Neural cell (in vitro differentiated cells): ENCODE measurements at regions not wholly inside any gene's neighbourhood (a gene's known extent, or its start where the extent isn't known, plus 50 kb on each side); places are given as distances from the start of the nearest gene placed in this dataset.

Experiments used
- H2AFZ ChIP-seq: fragments of 200-600, 300-800 bp; sonication (generic), shearing (Covaris generic); 2 replicates; pipeline ENCODE4 v1.6.0; 2014; ENCODE audit warnings: low read depth, mild to moderate bottlenecking, antibody characterized with exemption, low read length, moderate library complexity
- H3F3A ChIP-seq: fragments of 200-600 bp; shearing (Covaris generic); 2 replicates; pipeline ENCODE4 v1.6.1; 2016; ENCODE audit warnings: mild to moderate bottlenecking, moderate library complexity, mixed read lengths, antibody characterized with exemption, low read length; ENCODE audit not compliant: insufficient read depth, poor library complexity, severe bottlenecking
- H3K27ac ChIP-seq: fragments of 200-600, 300-800 bp; sonication (generic), shearing (Covaris generic); 2 replicates; pipeline ENCODE4 v1.5.1; 2014; ENCODE audit warnings: mild to moderate bottlenecking, low read length, moderate library complexity
- H3K27me3 ChIP-seq: fragments of 300-800, 200-600 bp; sonication (generic), shearing (Covaris generic); 2 replicates; pipeline ENCODE4 v1.6.0; 2014; ENCODE audit warnings: mild to moderate bottlenecking, low read depth, low read length, moderate library complexity; ENCODE audit not compliant: insufficient read depth
- H3K36me3 ChIP-seq: fragments of 300-800, 200-600 bp; sonication (generic), shearing (Covaris generic); 2 replicates; pipeline ENCODE4 v1.5.1; 2014; ENCODE audit warnings: mild to moderate bottlenecking, antibody characterized with exemption, low read length, moderate library complexity; ENCODE audit not compliant: insufficient read depth
- H3K4me2 ChIP-seq: fragments of 300-800, 200-600 bp; sonication (generic), shearing (Covaris generic); 2 replicates; pipeline ENCODE4 v1.6.0; 2014; ENCODE audit warnings: mild to moderate bottlenecking, low read length
- H3K4me3 ChIP-seq: fragments of 300-800, 200-600 bp; sonication (generic), shearing (Covaris generic); 2 replicates; pipeline ENCODE4 v1.5.1; 2014; ENCODE audit warnings: mild to moderate bottlenecking, low read length, moderate library complexity
- H3K79me2 ChIP-seq: fragments of 200-600 bp; shearing (Covaris generic); replicated peaks from 2 replicates; pipeline ENCODE4 v1.6.0; 2014; ENCODE audit warnings: mild to moderate bottlenecking, low read length, moderate library complexity; ENCODE audit not compliant: insufficient read depth
- H3K9ac ChIP-seq: fragments of 300-800, 200-600 bp; sonication (generic), shearing (Covaris generic); 2 replicates; pipeline ENCODE4 v1.6.1; 2016; ENCODE audit warnings: mild to moderate bottlenecking, low read length, mixed read lengths
- H3K9me2 ChIP-seq: fragments of 200-600 bp; shearing (Covaris generic); 2 replicates; pipeline ENCODE4 v1.6.1; 2016; ENCODE audit warnings: mild to moderate bottlenecking, low read length, mixed read lengths; ENCODE audit not compliant: insufficient read depth
- H3K9me3 ChIP-seq: fragments of 200-600, 300-800 bp; sonication (generic), shearing (Covaris generic); 2 replicates; pipeline ENCODE4 v1.6.1; 2016; ENCODE audit warnings: mild to moderate bottlenecking, mixed run types, low read length, moderate library complexity, mixed read lengths
- H4K20me1 ChIP-seq: fragments of 200-600 bp; shearing (Covaris generic); 2 replicates; pipeline ENCODE4 v1.6.1; 2016; ENCODE audit warnings: mild to moderate bottlenecking, mixed run types; ENCODE audit not compliant: insufficient read depth
- EP300 ChIP-seq: fragments of 450-650 bp; conservative IDR thresholded peaks from 2 replicates; pipeline ENCODE4 v1.6.1; 2014; ENCODE audit warnings: antibody characterized with exemption, mild to moderate bottlenecking, moderate library complexity; ENCODE audit not compliant: poor library complexity, severe bottlenecking
- EZH2 ChIP-seq: fragments of 200-600, 300-800 bp; shearing (Covaris generic), sonication (generic); IDR thresholded peaks from 2 replicates; pipeline ENCODE4 v1.6.1; 2014; ENCODE audit warnings: antibody characterized with exemption, low read length, borderline replicate concordance, mild to moderate bottlenecking; ENCODE audit not compliant: insufficient read depth, poor library complexity, severe bottlenecking
- MXI1 ChIP-seq: fragments of 450-650 bp; conservative IDR thresholded peaks from 2 replicates; pipeline ENCODE4 v1.6.1; 2014; ENCODE audit warnings: antibody characterized with exemption, mild to moderate bottlenecking; ENCODE audit not compliant: poor library complexity, severe bottlenecking
- POLR2AphosphoS5 ChIP-seq: IDR thresholded peaks from 2 replicates; pipeline ENCODE4 v1.6.1; 2012
- RAD21 ChIP-seq: fragments of 450-650 bp; conservative IDR thresholded peaks from 2 replicates; pipeline ENCODE4 v1.6.1; 2014; ENCODE audit warnings: antibody characterized with exemption, mild to moderate bottlenecking, moderate library complexity
- SMC3 ChIP-seq: fragments of 450-650 bp; conservative IDR thresholded peaks from 2 replicates; pipeline ENCODE4 v1.6.1; 2014; ENCODE audit warnings: antibody characterized with exemption, mild to moderate bottlenecking, moderate library complexity; ENCODE audit not compliant: poor library complexity
- TAF1 ChIP-seq: IDR thresholded peaks from 2 replicates; pipeline ENCODE4 v1.6.1; 2012; ENCODE audit warnings: low read depth
- TF ChIP-seq, protein P1 (sequence below): fragments of 450-650 bp; IDR thresholded peaks from 2 replicates; pipeline ENCODE4 v1.5.1; 2014; ENCODE audit warnings: antibody characterized with exemption, mild to moderate bottlenecking, moderate library complexity; ENCODE audit not compliant: poor library complexity, severe bottlenecking
- TF ChIP-seq, protein P2 (sequence below): IDR thresholded peaks from 2 replicates; pipeline ENCODE4 v1.6.1; 2012; ENCODE audit warnings: borderline replicate concordance

DNA sequence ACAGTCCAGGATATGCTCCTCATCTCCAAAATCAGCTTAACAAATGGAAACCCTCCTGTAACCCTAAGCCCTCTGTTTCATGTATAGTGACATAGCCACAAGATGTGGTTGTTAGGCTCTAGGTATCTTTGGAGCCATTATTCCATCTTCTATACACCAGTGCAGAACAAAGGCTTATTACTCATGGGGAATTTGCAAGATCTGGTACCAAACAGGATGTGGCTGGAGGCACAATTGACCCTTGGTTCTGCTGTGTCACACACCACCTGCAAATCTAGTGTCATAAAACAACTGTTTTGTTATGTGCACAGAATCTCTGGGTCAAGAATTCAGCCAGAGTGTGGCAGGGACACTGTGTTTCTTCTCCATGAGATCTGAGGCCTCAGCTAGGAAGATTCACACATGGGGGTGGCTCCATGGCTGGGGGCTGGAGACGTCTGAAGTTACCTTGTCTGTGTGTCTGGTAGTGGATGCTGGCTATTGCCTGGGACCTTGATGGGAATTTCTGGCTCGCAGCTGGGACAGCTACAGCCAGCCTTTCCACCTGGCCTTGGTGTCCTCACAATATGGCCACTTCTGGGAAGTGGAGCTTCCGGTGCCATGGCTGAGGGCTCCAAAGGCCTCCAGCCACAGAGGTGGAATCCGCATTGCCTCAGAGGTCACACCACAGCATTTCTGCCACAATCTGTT lies 369.9 kb downstream of the CDH26 start:
- no peaks in the 10 kb centered on the region for H3K79me2 ChIP-seq
- TF ChIP-seq POLR2AphosphoS5 = no peak
- no peak for TF ChIP-seq SMC3
- TF ChIP-seq RAD21 = no peak
- no peak for TF ChIP-seq TAF1

DNA sequence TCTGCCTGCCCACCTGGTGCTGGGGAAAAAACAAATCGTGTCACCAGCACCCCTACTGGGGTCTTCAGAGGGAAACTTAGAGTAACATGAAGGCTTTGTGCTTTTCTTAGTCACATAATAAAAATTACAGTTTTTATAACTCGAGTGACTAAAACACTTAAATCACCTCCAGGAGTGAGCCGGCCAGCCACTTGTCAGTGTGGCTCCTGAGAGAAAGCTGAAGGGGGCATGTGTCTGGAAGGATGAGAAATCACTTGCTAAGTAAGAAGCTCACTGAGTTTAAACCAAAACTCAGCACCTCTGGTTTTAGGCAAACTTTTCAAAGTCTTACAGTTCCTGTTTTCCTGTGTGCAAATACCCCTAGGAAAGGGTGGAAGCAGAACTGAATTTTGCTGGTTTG lies 372.2 kb downstream of the CDH26 start:
- no peaks in the 10 kb centered on the region for H3K27me3 ChIP-seq
- no peaks in the 10 kb centered on the region for H3K9me2 ChIP-seq
- no peaks in the 10 kb centered on the region for H3F3A ChIP-seq
- no peak overlapping the region for H2AFZ ChIP-seq
- H3K9ac ChIP-seq = no peak overlapping the region
- no peak for TF ChIP-seq POLR2AphosphoS5
- TF ChIP-seq, protein P1, sequence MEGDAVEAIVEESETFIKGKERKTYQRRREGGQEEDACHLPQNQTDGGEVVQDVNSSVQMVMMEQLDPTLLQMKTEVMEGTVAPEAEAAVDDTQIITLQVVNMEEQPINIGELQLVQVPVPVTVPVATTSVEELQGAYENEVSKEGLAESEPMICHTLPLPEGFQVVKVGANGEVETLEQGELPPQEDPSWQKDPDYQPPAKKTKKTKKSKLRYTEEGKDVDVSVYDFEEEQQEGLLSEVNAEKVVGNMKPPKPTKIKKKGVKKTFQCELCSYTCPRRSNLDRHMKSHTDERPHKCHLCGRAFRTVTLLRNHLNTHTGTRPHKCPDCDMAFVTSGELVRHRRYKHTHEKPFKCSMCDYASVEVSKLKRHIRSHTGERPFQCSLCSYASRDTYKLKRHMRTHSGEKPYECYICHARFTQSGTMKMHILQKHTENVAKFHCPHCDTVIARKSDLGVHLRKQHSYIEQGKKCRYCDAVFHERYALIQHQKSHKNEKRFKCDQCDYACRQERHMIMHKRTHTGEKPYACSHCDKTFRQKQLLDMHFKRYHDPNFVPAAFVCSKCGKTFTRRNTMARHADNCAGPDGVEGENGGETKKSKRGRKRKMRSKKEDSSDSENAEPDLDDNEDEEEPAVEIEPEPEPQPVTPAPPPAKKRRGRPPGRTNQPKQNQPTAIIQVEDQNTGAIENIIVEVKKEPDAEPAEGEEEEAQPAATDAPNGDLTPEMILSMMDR = no peak
- TF ChIP-seq TAF1 = no peak
- no peak for TF ChIP-seq EP300
- TF ChIP-seq SMC3 = no peak
- no peaks in the 10 kb centered on the region for H3K36me3 ChIP-seq
- no peaks in the 10 kb centered on the region for H4K20me1 ChIP-seq
- H3K27ac ChIP-seq = no peak overlapping the region
- no peak overlapping the region for H3K4me2 ChIP-seq
- no peaks in the 10 kb centered on the region for H3K79me2 ChIP-seq
- H3K4me3 ChIP-seq = no peak overlapping the region
- H3K9me3 ChIP-seq = no peaks in the 10 kb centered on the region

More for the DNA sequence above, 369.9 kb downstream of the CDH26 start:
- H4K20me1 ChIP-seq = no peaks in the 10 kb centered on the region
- no peak overlapping the region for H3K9ac ChIP-seq
- H3K27me3 ChIP-seq = no peaks in the 10 kb centered on the region
- H2AFZ ChIP-seq = no peak overlapping the region
- no peaks in the 10 kb centered on the region for H3K36me3 ChIP-seq
- no peak overlapping the region for H3K27ac ChIP-seq
- H3K4me3 ChIP-seq = no peak overlapping the region
- no peaks in the 10 kb centered on the region for H3K9me2 ChIP-seq
- no peak overlapping the region for H3K4me2 ChIP-seq
- H3K9me3 ChIP-seq = no peaks in the 10 kb centered on the region
- H3F3A ChIP-seq = no peaks in the 10 kb centered on the region

DNA sequence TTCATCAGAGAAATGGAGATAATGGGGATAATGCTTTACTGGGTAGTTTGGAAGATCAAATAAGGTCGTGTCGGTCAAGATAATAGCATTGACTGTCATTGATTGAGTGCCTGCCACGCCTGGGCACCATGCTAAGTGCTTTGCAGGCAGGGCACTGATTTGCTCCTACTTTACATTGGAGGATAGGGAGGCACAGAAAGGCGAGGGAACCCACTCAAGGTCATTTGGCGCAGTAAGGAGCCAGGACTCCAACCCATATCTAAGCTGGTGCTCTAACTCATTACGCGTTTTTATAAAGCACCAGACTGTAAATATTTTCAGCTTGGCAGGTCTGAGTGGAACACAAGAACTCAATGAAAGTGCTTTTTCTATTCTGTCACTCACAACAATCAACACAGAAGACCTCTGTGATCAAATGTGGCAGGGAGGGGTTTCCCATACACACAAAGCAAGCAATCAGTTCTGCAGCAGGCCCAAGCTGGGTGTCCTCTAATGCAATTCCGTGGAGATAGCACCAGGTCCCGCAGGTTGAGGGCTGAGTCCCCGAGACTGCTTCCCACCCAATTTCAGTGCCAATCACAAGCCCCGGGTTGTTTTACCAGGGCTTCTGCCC lies 373.6 kb downstream of the CDH26 start:
- Histone ChIP-seq H3K79me2 (no peaks in the 10 kb centered on the region), H3K4me3 (no peak overlapping the region), H3K27me3 (no peaks in the 10 kb centered on the region), H3K9me3 (no peaks in the 10 kb centered on the region), H3K4me2 (no peak overlapping the region), H4K20me1 (no peaks in the 10 kb centered on the region), H3K9ac (no peak overlapping the region), H3K36me3 (no peaks in the 10 kb centered on the region), H2AFZ (no peak overlapping the region), H3K9me2 (no peaks in the 10 kb centered on the region), H3K27ac (no peak overlapping the region), H3F3A (no peaks in the 10 kb centered on the region)
- TF ChIP-seq TAF1 (no peak), EP300 (no peak), SMC3 (no peak), POLR2AphosphoS5 (no peak), RAD21 (no peak), MXI1 (no peak), EZH2 (no peak)
- TF ChIP-seq, protein P2, sequence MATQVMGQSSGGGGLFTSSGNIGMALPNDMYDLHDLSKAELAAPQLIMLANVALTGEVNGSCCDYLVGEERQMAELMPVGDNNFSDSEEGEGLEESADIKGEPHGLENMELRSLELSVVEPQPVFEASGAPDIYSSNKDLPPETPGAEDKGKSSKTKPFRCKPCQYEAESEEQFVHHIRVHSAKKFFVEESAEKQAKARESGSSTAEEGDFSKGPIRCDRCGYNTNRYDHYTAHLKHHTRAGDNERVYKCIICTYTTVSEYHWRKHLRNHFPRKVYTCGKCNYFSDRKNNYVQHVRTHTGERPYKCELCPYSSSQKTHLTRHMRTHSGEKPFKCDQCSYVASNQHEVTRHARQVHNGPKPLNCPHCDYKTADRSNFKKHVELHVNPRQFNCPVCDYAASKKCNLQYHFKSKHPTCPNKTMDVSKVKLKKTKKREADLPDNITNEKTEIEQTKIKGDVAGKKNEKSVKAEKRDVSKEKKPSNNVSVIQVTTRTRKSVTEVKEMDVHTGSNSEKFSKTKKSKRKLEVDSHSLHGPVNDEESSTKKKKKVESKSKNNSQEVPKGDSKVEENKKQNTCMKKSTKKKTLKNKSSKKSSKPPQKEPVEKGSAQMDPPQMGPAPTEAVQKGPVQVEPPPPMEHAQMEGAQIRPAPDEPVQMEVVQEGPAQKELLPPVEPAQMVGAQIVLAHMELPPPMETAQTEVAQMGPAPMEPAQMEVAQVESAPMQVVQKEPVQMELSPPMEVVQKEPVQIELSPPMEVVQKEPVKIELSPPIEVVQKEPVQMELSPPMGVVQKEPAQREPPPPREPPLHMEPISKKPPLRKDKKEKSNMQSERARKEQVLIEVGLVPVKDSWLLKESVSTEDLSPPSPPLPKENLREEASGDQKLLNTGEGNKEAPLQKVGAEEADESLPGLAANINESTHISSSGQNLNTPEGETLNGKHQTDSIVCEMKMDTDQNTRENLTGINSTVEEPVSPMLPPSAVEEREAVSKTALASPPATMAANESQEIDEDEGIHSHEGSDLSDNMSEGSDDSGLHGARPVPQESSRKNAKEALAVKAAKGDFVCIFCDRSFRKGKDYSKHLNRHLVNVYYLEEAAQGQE = no peak
- TF ChIP-seq, protein P1 = no peak
